Caco-2 (cell line): ENCODE measurements at regions not wholly inside any gene's neighbourhood (a gene's known extent, or its start where the extent isn't known, plus 50 kb on each side); places are given as distances from the start of the nearest gene placed in this dataset.

Source experiments
- BruUV-seq: library from RNA; stranded (reverse); fragments of 400-500 nt; replicated peaks from 2 replicates; lab custom pipeline; 2021; lab: Mats Ljungman, UMichigan
- CTCF ChIA-PET: fragments of 300-600 bp; sonication (Branson Sonifier 250); formaldehyde crosslinking; loops from one replicate; lab custom pipeline; 2022; ENCODE audit warnings: antibody characterized with exemption; lab: Charles Lee
- POLR2A ChIA-PET: fragments of 300-600 bp; sonication (Branson Sonifier 250); formaldehyde crosslinking; loops from one replicate; lab custom pipeline; 2022; ENCODE audit warnings: antibody characterized with exemption; lab: Charles Lee
- DNase-seq, 2 experiments: peaks; one replicate each; pipeline versions ENCODE4 v3.0.0 to v3.0.0-alpha.2; 2020 to 2022
- H3K27me3 ChIP-seq: replicated peaks from 2 replicates; pipeline ENCODE4 v1.6.0; 2011; ENCODE audit warnings: low read length; ENCODE audit not compliant: control insufficient read depth, insufficient read depth
- H3K36me3 ChIP-seq: 2 replicates; pipeline ENCODE4 v1.5.1; 2011; ENCODE audit warnings: low read length; ENCODE audit not compliant: control insufficient read depth, insufficient read depth
- H3K4me1 ChIP-seq: fragments of 250-450 bp; sonication (Bioruptor Pico); 2 replicates; pipeline ENCODE4 v1.5.1; 2020; ENCODE audit warnings: mild to moderate bottlenecking
- H3K4me3 ChIP-seq: 2 replicates; pipeline ENCODE4 v1.5.1; 2011; ENCODE audit warnings: low read depth, mild to moderate bottlenecking, control low read depth, low read length
- H3K9me3 ChIP-seq: fragments of 250-450 bp; sonication (Bioruptor Pico); 2 replicates; pipeline ENCODE4 v1.5.1; 2020; ENCODE audit warnings: mild to moderate bottlenecking, moderate library complexity
- H3K27ac Mint-ChIP-seq: one replicate; pipeline ENCODE4 v1.8.0; 2022; ENCODE audit warnings: mixed read lengths; ENCODE audit not compliant: unreplicated experiment
- H3K27me3 Mint-ChIP-seq: one replicate; pipeline ENCODE4 v1.8.0; 2022; ENCODE audit warnings: mixed read lengths; ENCODE audit not compliant: insufficient read depth, unreplicated experiment
- H3K36me3 Mint-ChIP-seq: one replicate; pipeline ENCODE4 v1.8.0; 2022; ENCODE audit warnings: mild to moderate bottlenecking, mixed read lengths; ENCODE audit not compliant: insufficient read depth, unreplicated experiment
- H3K4me1 Mint-ChIP-seq: one replicate; pipeline ENCODE4 v1.8.0; 2022; ENCODE audit warnings: low read depth, mixed read lengths; ENCODE audit not compliant: unreplicated experiment
- H3K4me3 Mint-ChIP-seq: one replicate; pipeline ENCODE4 v1.8.0; 2022; ENCODE audit warnings: mild to moderate bottlenecking, moderate library complexity, mixed read lengths; ENCODE audit not compliant: unreplicated experiment
- H3K9me3 Mint-ChIP-seq: one replicate; pipeline ENCODE4 v1.8.0; 2022; ENCODE audit warnings: mixed read lengths; ENCODE audit not compliant: unreplicated experiment
- intact Hi-C: fragments of 100-400 bp; cut with micrococcal nuclease; formaldehyde crosslinking; loops from one replicate; pipeline ENCODE4 v1.10.0; 2022; ENCODE audit not compliant: unreplicated experiment
- TF ChIP-seq, protein P1 (sequence below), 2 experiments: fragments of 200-600 bp in 1 of 2; IDR thresholded peaks; 1 replicate in 1 of 2; 2 replicates in 1 of 2; pipeline versions ENCODE4 v1.5.1 to v1.8.0; 2011 to 2022; ENCODE audit warnings: antibody characterized with exemption in 1 of 2, control low read depth in 1 of 2, inconsistent platforms in 1 of 2, low read depth in 1 of 2, low read length in 1 of 2, mild to moderate bottlenecking in 1 of 2, moderate library complexity in 1 of 2; ENCODE audit not compliant: insufficient read depth in 1 of 2, severe bottlenecking in 1 of 2, unreplicated experiment in 1 of 2

DNA sequence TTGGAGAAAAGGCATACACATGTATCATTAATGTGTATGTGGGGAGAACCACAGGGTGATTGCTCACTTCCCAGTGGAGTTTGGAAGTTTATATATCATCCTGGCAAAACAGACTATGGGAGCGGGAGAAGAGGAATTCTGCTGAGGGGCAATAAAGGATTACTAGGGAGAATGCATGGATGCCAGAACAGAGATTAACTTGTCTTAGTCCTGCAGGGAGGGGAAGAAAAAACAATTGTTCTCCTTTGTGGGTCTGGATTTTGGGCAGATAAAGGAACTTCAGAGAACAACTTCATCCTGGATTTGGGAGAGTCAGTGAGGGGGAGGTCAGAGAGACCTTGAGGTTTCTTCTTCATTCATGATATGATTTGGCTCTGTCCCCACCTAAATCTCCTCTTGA lies 55.9 kb upstream of the SOX13 start:
- no peak overlapping the region for H3K4me3 ChIP-seq
- H3K27me3 ChIP-seq: no peaks in the 10 kb centered on the region
- POLR2A ChIA-PET: no interaction called here
- no peak for DNase-seq
- H3K9me3 Mint-ChIP-seq: peaks cover 6% of the 10 kb centered on the region
- no TSS peak for BruUV-seq
- no peaks in the 10 kb centered on the region for H3K4me1 ChIP-seq
- no peak overlapping the region for H3K4me3 Mint-ChIP-seq
- no peaks in the 10 kb centered on the region for H3K36me3 ChIP-seq
- intact Hi-C loops: no loop called here
- H3K36me3 Mint-ChIP-seq: no peaks in the 10 kb centered on the region
- H3K27me3 Mint-ChIP-seq: no peaks in the 10 kb centered on the region
- H3K9me3 ChIP-seq: no peaks in the 10 kb centered on the region
- H3K4me1 Mint-ChIP-seq: no peaks in the 10 kb centered on the region
- TF ChIP-seq, protein P1, sequence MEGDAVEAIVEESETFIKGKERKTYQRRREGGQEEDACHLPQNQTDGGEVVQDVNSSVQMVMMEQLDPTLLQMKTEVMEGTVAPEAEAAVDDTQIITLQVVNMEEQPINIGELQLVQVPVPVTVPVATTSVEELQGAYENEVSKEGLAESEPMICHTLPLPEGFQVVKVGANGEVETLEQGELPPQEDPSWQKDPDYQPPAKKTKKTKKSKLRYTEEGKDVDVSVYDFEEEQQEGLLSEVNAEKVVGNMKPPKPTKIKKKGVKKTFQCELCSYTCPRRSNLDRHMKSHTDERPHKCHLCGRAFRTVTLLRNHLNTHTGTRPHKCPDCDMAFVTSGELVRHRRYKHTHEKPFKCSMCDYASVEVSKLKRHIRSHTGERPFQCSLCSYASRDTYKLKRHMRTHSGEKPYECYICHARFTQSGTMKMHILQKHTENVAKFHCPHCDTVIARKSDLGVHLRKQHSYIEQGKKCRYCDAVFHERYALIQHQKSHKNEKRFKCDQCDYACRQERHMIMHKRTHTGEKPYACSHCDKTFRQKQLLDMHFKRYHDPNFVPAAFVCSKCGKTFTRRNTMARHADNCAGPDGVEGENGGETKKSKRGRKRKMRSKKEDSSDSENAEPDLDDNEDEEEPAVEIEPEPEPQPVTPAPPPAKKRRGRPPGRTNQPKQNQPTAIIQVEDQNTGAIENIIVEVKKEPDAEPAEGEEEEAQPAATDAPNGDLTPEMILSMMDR (IDR thresholded peaks at IDR 0.05; ENCODE audit: insufficient read depth in 1 of 2, low read depth in 1 of 2, low read length in 1 of 2, severe bottlenecking in 1 of 2, unreplicated experiment in 1 of 2): no peak
- CTCF ChIA-PET: no interaction called here
- no peak overlapping the region for H3K27ac Mint-ChIP-seq

DNA sequence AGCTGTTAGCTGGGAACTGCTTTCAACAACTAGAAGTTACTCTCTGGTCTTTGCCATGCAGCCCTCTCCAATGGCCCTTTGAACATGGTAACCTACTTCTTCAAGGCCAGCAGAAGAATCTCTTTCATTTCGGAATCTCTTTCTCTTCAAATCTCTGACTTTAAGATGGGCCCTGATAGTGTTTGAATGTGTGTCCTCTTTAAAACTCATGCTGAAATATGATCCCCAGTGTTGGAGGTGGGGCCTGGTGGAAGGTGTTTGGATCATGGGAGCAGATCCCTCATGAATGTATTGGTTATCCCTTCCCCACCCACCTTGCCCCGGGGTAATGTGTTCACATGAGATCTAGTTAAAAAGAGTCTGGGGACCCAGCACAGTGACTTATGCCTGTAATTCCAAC lies 54.5 kb upstream of the SOX13 start:
- Mint-ChIP-seq H3K36me3 (no peaks in the 10 kb centered on the region), H3K9me3 (peaks cover 6% of the 10 kb centered on the region), H3K4me3 (no peak overlapping the region), H3K4me1 (no peaks in the 10 kb centered on the region), H3K27ac (no peak overlapping the region), H3K27me3 (no peaks in the 10 kb centered on the region)
- no TSS peak for BruUV-seq
- ChIA-PET POLR2A (no interaction called here), CTCF (no interaction called here)
- Histone ChIP-seq H3K4me3 (no peak overlapping the region), H3K4me1 (no peaks in the 10 kb centered on the region), H3K9me3 (no peaks in the 10 kb centered on the region), H3K27me3 (no peaks in the 10 kb centered on the region), H3K36me3 (no peaks in the 10 kb centered on the region)
- no peak for DNase-seq
- intact Hi-C loops: no loop called here
- TF ChIP-seq, protein P1 (IDR thresholded peaks at IDR 0.05; ENCODE audit: insufficient read depth in 1 of 2, low read depth in 1 of 2, low read length in 1 of 2, severe bottlenecking in 1 of 2, unreplicated experiment in 1 of 2): no peak
